ENCODE measurements at regions not wholly inside any gene's neighbourhood (a gene's known extent, or its start where the extent isn't known, plus 50 kb on each side); places are given as distances from the start of the nearest gene placed in this dataset.
"Not testable (repeated sequence)": the region's sequence is repeated elsewhere in the genome, so short reads cannot be mapped to it uniquely, and the experiment has no call there.

DNA sequence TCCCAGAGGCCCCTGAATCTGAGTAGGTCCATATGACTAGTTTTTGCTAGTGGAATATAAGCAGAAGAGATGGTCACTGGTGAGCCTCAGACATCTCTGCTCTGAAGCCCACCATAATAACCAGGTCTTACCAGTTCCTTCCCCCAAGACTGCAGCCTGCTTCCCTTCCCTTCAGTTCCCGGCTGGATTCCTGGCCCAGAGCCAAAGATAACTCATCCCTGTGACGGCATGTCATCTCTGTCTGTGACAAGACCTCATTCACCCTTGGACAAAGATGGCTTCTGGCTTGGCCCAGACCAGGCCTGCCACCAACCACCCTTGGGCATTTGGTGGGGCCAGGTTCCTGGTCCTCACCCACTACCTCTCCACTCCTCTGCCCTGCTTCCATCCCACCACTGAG is 145.5 kb upstream of the TOP1 start:
- Histone ChIP-seq H3K4me3 (ENCODE audit: low read length) (no peak overlapping the region), H3K27me3 (ENCODE audit: control insufficient read depth, insufficient read depth, low read length, poor library complexity, severe bottlenecking) (no peaks in the 10 kb centered on the region), H3K9me3 (ENCODE audit: control insufficient read depth, low read length) (peaks cover 10% of the 10 kb centered on the region), H3K27ac (ENCODE audit: low read depth, low read length) (no peak overlapping the region), H3K9ac (ENCODE audit: extremely low read depth, low read length, poor library complexity, severe bottlenecking) (no peak overlapping the region), H3K36me3 (ENCODE audit: control insufficient read depth, insufficient read depth, low read length) (no peaks in the 10 kb centered on the region), H3K4me1 (ENCODE audit: control insufficient read depth, insufficient read depth, low read length) (no peaks in the 10 kb centered on the region)
- DNase-seq: no peak
- Mint-ChIP-seq H3K4me3 (no peak overlapping the region), H3K27me3 (ENCODE audit: insufficient read depth) (peaks cover 4% of the 10 kb centered on the region), H3K9me3 (peaks cover 7% of the 10 kb centered on the region), H3K27ac (no peak overlapping the region), H3K36me3 (ENCODE audit: low read depth) (no peaks in the 10 kb centered on the region), H3K4me1 (no peaks in the 10 kb centered on the region)
- WGBS, 2 experiments (ENCODE audit: insufficient coverage in 1 of 2, insufficient read length in 1 of 2): 91% methylated on average over 2 of the region's 2 CpGs; no CpG with 5 or more reads in 1 of the 2 experiments
- TF ChIP-seq CTCF (conservative IDR thresholded peaks at IDR 0.05): no peak

DNA sequence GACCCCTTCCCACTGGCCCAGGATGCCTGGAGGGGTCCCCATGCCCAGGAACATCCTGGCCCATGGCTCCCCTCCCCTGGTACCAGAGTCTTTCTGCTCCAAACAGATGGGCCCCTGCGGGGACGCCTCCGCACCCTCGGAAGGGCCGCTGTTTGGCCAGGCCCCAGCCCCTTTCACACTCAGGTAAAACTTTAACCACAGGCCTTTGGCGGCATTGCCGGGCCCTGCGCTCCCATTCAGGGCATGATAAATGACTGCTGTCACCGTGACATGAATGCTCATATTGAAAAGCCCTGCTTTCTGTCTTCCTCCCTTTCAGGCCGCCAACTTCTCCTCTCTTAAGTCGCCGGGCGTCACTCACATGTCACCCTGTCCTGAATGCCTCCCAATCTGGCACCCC is 141.5 kb upstream of the TOP1 start:
- no peak overlapping the region for H3K4me3 ChIP-seq (ENCODE audit: low read length)
- no peaks in the 10 kb centered on the region for H3K36me3 Mint-ChIP-seq (ENCODE audit: low read depth)
- H3K9me3 ChIP-seq (ENCODE audit: control insufficient read depth, low read length): no peaks in the 10 kb centered on the region
- 83 to 89% methylated on average over 10 to 13 of the region's 13 CpGs for WGBS, 2 experiments (ENCODE audit: insufficient coverage in 1 of 2, insufficient read length in 1 of 2)
- no peaks in the 10 kb centered on the region for H3K9me3 Mint-ChIP-seq
- TF ChIP-seq CTCF (conservative IDR thresholded peaks at IDR 0.05): no peak
- no peaks in the 10 kb centered on the region for H3K27me3 ChIP-seq (ENCODE audit: control insufficient read depth, insufficient read depth, low read length, poor library complexity, severe bottlenecking)
- no peaks in the 10 kb centered on the region for H3K4me1 ChIP-seq (ENCODE audit: control insufficient read depth, insufficient read depth, low read length)
- no peak overlapping the region for H3K9ac ChIP-seq (ENCODE audit: extremely low read depth, low read length, poor library complexity, severe bottlenecking)
- no peak overlapping the region for H3K27ac Mint-ChIP-seq
- peaks cover 4% of the 10 kb centered on the region for H3K27me3 Mint-ChIP-seq (ENCODE audit: insufficient read depth)
- H3K36me3 ChIP-seq (ENCODE audit: control insufficient read depth, insufficient read depth, low read length): no peaks in the 10 kb centered on the region
- no peaks in the 10 kb centered on the region for H3K4me1 Mint-ChIP-seq
- no peak overlapping the region for H3K27ac ChIP-seq (ENCODE audit: low read depth, low read length)
- DNase-seq: no peak
- no peak overlapping the region for H3K4me3 Mint-ChIP-seq

DNA sequence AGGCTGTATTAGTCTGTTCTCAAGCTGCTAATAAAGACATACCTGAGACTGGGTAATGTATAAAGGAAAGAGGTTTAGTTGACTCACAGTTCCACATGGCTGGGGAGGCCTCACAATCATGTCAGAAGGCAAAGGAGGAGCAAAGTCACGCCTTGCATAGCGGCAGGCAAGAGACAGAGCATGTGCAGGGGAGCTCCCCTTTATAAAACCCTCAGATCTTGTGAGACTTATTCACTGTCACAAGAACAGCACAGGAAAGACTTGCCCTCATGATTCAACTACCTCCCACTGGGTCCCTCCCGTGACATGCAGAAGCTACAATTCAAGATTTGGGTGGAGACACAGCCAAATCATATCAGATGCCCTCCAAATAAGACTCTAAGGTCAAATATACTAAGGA is 139.4 kb upstream of the TOP1 start:
- H3K4me1 Mint-ChIP-seq; DNase-seq; H3K4me3 ChIP-seq (ENCODE audit: low read length); H3K27me3 Mint-ChIP-seq (ENCODE audit: insufficient read depth); H3K9me3 Mint-ChIP-seq; H3K36me3 Mint-ChIP-seq (ENCODE audit: low read depth); H3K27ac ChIP-seq (ENCODE audit: low read depth, low read length); H3K36me3 ChIP-seq (ENCODE audit: control insufficient read depth, insufficient read depth, low read length); H3K9ac ChIP-seq (ENCODE audit: extremely low read depth, low read length, poor library complexity, severe bottlenecking); H3K4me1 ChIP-seq (ENCODE audit: control insufficient read depth, insufficient read depth, low read length); H3K9me3 ChIP-seq (ENCODE audit: control insufficient read depth, low read length); H3K27ac Mint-ChIP-seq; H3K27me3 ChIP-seq (ENCODE audit: control insufficient read depth, insufficient read depth, low read length, poor library complexity, severe bottlenecking); H3K4me3 Mint-ChIP-seq: not testable (repeated sequence)
- 93 to 100% methylated on average over 3 of the region's 3 CpGs for WGBS, 2 experiments (ENCODE audit: insufficient coverage in 1 of 2, insufficient read length in 1 of 2)

DNA sequence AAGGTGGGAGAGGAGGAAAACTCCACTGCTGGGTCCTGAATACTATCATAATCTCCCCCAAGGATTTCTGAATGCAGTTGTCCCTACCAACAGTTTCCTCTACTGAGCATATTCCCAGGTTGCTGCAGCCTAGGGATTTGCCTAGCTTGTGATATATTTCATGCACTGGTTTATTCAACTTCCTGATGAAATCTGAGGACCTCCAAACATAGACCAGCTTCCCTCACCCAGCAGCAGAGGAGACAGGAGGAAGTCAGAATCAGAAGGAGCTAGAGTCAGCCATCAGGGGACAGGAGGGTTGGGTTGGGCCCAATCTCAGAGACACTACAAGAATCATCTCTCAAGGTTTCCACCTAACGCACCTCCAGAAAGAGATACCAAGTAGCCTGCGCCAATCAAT is 138.4 kb upstream of the TOP1 start:
- TF ChIP-seq CTCF (conservative IDR thresholded peaks at IDR 0.05): no peak
- no peak overlapping the region for H3K4me3 ChIP-seq (ENCODE audit: low read length)
- no peak overlapping the region for H3K27ac ChIP-seq (ENCODE audit: low read depth, low read length)
- Mint-ChIP-seq H3K27me3 (ENCODE audit: insufficient read depth) (peaks cover 4% of the 10 kb centered on the region), H3K27ac (no peak overlapping the region), H3K4me3 (no peak overlapping the region), H3K4me1 (no peaks in the 10 kb centered on the region), H3K9me3 (no peaks in the 10 kb centered on the region), H3K36me3 (ENCODE audit: low read depth) (no peaks in the 10 kb centered on the region)
- 98 to 100% methylated on average over 2 of the region's 2 CpGs for WGBS, 2 experiments (ENCODE audit: insufficient coverage in 1 of 2, insufficient read length in 1 of 2)
- H3K9ac ChIP-seq (ENCODE audit: extremely low read depth, low read length, poor library complexity, severe bottlenecking): no peak overlapping the region
- no peaks in the 10 kb centered on the region for H3K36me3 ChIP-seq (ENCODE audit: control insufficient read depth, insufficient read depth, low read length)
- H3K4me1 ChIP-seq (ENCODE audit: control insufficient read depth, insufficient read depth, low read length): no peaks in the 10 kb centered on the region
- no peak for DNase-seq
- H3K9me3 ChIP-seq (ENCODE audit: control insufficient read depth, low read length): no peaks in the 10 kb centered on the region
- no peaks in the 10 kb centered on the region for H3K27me3 ChIP-seq (ENCODE audit: control insufficient read depth, insufficient read depth, low read length, poor library complexity, severe bottlenecking)
